ENCODE measurements at regions not wholly inside any gene's neighbourhood (a gene's known extent, or its start where the extent isn't known, plus 50 kb on each side); places are given as distances from the start of the nearest gene placed in this dataset.

DNA sequence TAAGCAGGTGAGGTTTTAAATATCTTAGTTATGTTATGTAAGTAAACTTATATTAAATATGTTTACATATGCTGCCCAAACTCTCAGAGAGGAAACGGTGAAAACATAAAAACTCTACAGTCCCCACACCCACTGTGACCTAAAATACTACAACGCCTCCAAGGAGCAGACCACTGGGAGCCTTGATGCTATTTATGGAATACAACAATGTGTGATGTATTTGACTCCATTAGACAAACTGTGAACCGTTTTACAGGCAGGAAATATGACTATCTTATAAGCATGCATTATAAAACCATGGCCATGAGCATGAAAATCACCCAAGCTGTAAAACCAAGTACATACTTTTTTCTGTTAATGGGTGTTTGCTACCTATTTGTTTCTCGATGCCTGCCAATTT is 379.5 kb upstream of the TBL1XR1 start:
- no peaks in the 10 kb centered on the region for H3K27me3 ChIP-seq
- H3K4me1 ChIP-seq (ENCODE audit: control insufficient read depth in 1 of 2, insufficient read depth in 1 of 2, low read depth in 1 of 2, low read length in 1 of 2), result no peaks in the 10 kb centered on the region
- no peak overlapping the region for H3K27ac ChIP-seq
- TF ChIP-seq, protein P1, sequence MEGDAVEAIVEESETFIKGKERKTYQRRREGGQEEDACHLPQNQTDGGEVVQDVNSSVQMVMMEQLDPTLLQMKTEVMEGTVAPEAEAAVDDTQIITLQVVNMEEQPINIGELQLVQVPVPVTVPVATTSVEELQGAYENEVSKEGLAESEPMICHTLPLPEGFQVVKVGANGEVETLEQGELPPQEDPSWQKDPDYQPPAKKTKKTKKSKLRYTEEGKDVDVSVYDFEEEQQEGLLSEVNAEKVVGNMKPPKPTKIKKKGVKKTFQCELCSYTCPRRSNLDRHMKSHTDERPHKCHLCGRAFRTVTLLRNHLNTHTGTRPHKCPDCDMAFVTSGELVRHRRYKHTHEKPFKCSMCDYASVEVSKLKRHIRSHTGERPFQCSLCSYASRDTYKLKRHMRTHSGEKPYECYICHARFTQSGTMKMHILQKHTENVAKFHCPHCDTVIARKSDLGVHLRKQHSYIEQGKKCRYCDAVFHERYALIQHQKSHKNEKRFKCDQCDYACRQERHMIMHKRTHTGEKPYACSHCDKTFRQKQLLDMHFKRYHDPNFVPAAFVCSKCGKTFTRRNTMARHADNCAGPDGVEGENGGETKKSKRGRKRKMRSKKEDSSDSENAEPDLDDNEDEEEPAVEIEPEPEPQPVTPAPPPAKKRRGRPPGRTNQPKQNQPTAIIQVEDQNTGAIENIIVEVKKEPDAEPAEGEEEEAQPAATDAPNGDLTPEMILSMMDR (IDR thresholded peaks at IDR 0.05), result no peak
- no peak overlapping the region for H3K4me3 ChIP-seq (ENCODE audit: low read depth in 1 of 2, low read length in 1 of 2)
- H3K36me3 ChIP-seq, result no peaks in the 10 kb centered on the region
- H3K9me3 ChIP-seq, result no peaks in the 10 kb centered on the region

DNA sequence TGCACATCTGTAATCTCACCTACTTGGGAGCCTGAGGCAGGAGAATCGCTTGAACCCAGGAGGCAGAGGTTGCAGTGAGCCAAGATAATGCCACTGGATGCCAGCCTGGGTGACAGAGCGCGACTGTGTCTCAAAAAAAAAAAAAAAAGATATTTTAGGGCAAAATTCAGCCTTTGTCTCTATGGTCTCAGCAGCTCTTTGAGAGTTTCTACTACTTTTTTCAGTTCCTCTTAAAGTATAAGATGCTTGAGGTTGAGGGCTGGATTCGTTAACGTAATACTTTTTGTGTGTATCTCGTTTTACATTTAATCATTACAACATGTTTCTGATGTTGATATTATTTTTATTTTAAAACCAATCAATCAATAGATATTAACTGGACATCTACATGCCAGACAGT is 381.2 kb upstream of the TBL1XR1 start:
- TF ChIP-seq, protein P1 (IDR thresholded peaks at IDR 0.05), result no peak
- Histone ChIP-seq H3K9me3 (no peaks in the 10 kb centered on the region), H3K4me1 (ENCODE audit: control insufficient read depth in 1 of 2, insufficient read depth in 1 of 2, low read depth in 1 of 2, low read length in 1 of 2) (no peaks in the 10 kb centered on the region), H3K36me3 (no peaks in the 10 kb centered on the region), H3K4me3 (ENCODE audit: low read depth in 1 of 2, low read length in 1 of 2) (no peak overlapping the region), H3K27me3 (no peaks in the 10 kb centered on the region), H3K27ac (no peak overlapping the region)

- TF ChIP-seq, protein P1 (IDR thresholded peaks at IDR 0.05), result no peak
- Histone ChIP-seq H3K9me3 (no peaks in the 10 kb centered on the region), H3K4me3 (ENCODE audit: low read depth in 1 of 2, low read length in 1 of 2) (no peak overlapping the region), H3K36me3 (no peaks in the 10 kb centered on the region), H3K27ac (no peak overlapping the region), H3K4me1 (ENCODE audit: control insufficient read depth in 1 of 2, insufficient read depth in 1 of 2, low read depth in 1 of 2, low read length in 1 of 2) (no peaks in the 10 kb centered on the region), H3K27me3 (no peaks in the 10 kb centered on the region)
Observed at GRCh38 chr3:177579419-177579818, 382.1 kb upstream of the TBL1XR1 start.

DNA sequence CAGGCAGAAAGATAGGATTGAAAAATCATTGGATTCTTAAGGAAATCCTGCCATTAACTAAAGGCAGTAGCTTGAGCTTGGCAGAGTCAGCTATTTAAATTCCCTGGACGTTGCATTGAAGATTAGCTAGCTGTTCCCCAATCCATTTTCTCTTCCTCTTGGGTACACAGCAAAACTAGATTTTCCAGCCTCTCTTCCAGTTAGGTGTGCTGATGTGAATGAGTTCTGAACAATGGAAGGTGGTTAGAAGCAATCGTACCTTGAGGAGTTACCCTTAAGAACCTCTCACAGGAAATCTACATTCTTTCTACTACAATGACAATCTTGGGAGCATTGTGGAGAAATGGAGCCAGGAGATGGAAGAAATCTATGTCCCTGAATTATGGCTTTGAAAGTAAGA is 383.2 kb upstream of the TBL1XR1 start:
- Histone ChIP-seq H3K27me3 (no peaks in the 10 kb centered on the region), H3K36me3 (no peaks in the 10 kb centered on the region), H3K9me3 (no peaks in the 10 kb centered on the region), H3K4me3 (ENCODE audit: low read depth in 1 of 2, low read length in 1 of 2) (no peak overlapping the region), H3K4me1 (ENCODE audit: control insufficient read depth in 1 of 2, insufficient read depth in 1 of 2, low read depth in 1 of 2, low read length in 1 of 2) (no peaks in the 10 kb centered on the region), H3K27ac (no peak overlapping the region)
- TF ChIP-seq, protein P1 (IDR thresholded peaks at IDR 0.05), result no peak

- Histone ChIP-seq H3K36me3 (no peaks in the 10 kb centered on the region), H3K27ac (no peak overlapping the region), H3K27me3 (no peaks in the 10 kb centered on the region), H3K9me3 (no peaks in the 10 kb centered on the region), H3K4me1 (ENCODE audit: control insufficient read depth in 1 of 2, insufficient read depth in 1 of 2, low read depth in 1 of 2, low read length in 1 of 2) (peaks cover 6 to 10% of the 10 kb centered on the region in 2 experiments), H3K4me3 (ENCODE audit: low read depth in 1 of 2, low read length in 1 of 2) (no peak overlapping the region)
- TF ChIP-seq, protein P1 (IDR thresholded peaks at IDR 0.05), result no peak
Observed at GRCh38 chr3:177585271-177585670, 388.0 kb upstream of the TBL1XR1 start.
